Endothelial cell of umbilical vein (primary cell): ENCODE measurements at regions not wholly inside any gene's neighbourhood (a gene's known extent, or its start where the extent isn't known, plus 50 kb on each side); places are given as distances from the start of the nearest gene placed in this dataset.

ENCODE experiments used
- BruUV-seq: library from RNA; stranded (reverse); fragments of 400-500 nt; replicated peaks from 2 replicates; lab custom pipeline; 2021; lab: Mats Ljungman, UMichigan
- CTCF ChIA-PET: fragments of 300-600, 350-600 bp; sonication (Branson Sonifier 250); formaldehyde crosslinking; loops from one replicate; lab custom pipeline; 2021; ENCODE audit warnings: antibody characterized with exemption, inconsistent platforms; lab: Charles Lee
- POLR2A ChIA-PET: fragments of 300-600, 350-600 bp; sonication (Branson Sonifier 250); formaldehyde crosslinking; loops from one replicate; lab custom pipeline; 2021; ENCODE audit warnings: antibody characterized with exemption, inconsistent platforms; lab: Charles Lee
- DNase-seq: peaks from one replicate; pipeline ENCODE4 v3.0.0-alpha.2; 2011; ENCODE audit warnings: low read depth, low spot score
- FAIRE-seq: peaks from 2 replicates; lab custom pipeline; 2011; peaks lifted over from hg19 to GRCh38; lab: Jason Lieb, UNC
- H2AFZ ChIP-seq: 2 replicates; pipeline ENCODE4 v1.6.0; 2012; ENCODE audit warnings: low read depth, low read length, control low read depth, inconsistent platforms
- H3K27ac ChIP-seq: 2 replicates; pipeline ENCODE4 v1.5.1; 2011; ENCODE audit warnings: low read depth, mild to moderate bottlenecking, control low read depth, low read length, moderate library complexity; ENCODE audit not compliant: insufficient read depth
- H3K27me3 ChIP-seq, 2 experiments: 2 replicates each; pipeline versions ENCODE4 v1.6.0 to v1.6.1; 2011; ENCODE audit warnings: low read length in 2 of 2, mixed read lengths in 1 of 2; ENCODE audit not compliant: control insufficient read depth in 2 of 2, insufficient read depth in 2 of 2
- H3K36me3 ChIP-seq, 2 experiments: 2 replicates in 1 of 2; 3 replicates in 1 of 2; pipeline ENCODE4 v1.5.1; 2011; ENCODE audit warnings: low read length in 2 of 2, mild to moderate bottlenecking in 1 of 2, moderate library complexity in 1 of 2; ENCODE audit not compliant: control insufficient read depth in 2 of 2, insufficient read depth in 2 of 2; ENCODE audit errors: extremely low read depth in 1 of 2
- H3K4me1 ChIP-seq: 3 replicates; pipeline ENCODE4 v1.5.1; 2011; ENCODE audit warnings: mild to moderate bottlenecking, low read length; ENCODE audit not compliant: control insufficient read depth, insufficient read depth; ENCODE audit errors: extremely low read depth
- H3K4me2 ChIP-seq: 2 replicates; pipeline ENCODE4 v1.6.1; 2011; ENCODE audit warnings: low read length, control low read depth, mixed read lengths; ENCODE audit not compliant: insufficient read depth
- H3K4me3 ChIP-seq, 3 experiments: fragments of 200-600 bp in 1 of 3; sonication (generic), shearing (Covaris generic) in 1 of 3; replicated peaks in 1 of 3; 2 replicates each; pipeline ENCODE4 v1.5.1; 2011 to 2016; ENCODE audit warnings: control low read depth in 3 of 3, low read length in 3 of 3, mild to moderate bottlenecking in 2 of 3, inconsistent platforms in 1 of 3, low read depth in 1 of 3, moderate library complexity in 1 of 3; ENCODE audit not compliant: insufficient read depth in 1 of 3
- H3K79me2 ChIP-seq: 2 replicates; pipeline ENCODE4 v1.6.0; 2012; ENCODE audit warnings: low read length, inconsistent platforms; ENCODE audit not compliant: control insufficient read depth, insufficient read depth
- H3K9ac ChIP-seq: replicated peaks from 2 replicates; pipeline ENCODE3; 2011; ENCODE audit warnings: low read length, control low read depth; ENCODE audit not compliant: insufficient read depth; ENCODE audit errors: extremely low read depth
- H3K9me1 ChIP-seq: replicated peaks from 3 replicates; pipeline ENCODE4 v1.6.0; 2011; ENCODE audit warnings: mild to moderate bottlenecking, low read length; ENCODE audit not compliant: control insufficient read depth, insufficient read depth; ENCODE audit errors: extremely low read depth
- H3K9me3 ChIP-seq: replicated peaks from 2 replicates; pipeline ENCODE4 v1.5.1; 2012; ENCODE audit warnings: low read length, inconsistent platforms; ENCODE audit not compliant: control insufficient read depth, insufficient read depth
- H4K20me1 ChIP-seq: replicated peaks from 2 replicates; pipeline ENCODE3; 2011; ENCODE audit warnings: mild to moderate bottlenecking, low read length; ENCODE audit not compliant: control insufficient read depth, insufficient read depth; ENCODE audit errors: extremely low read depth
- EZH2 ChIP-seq: IDR thresholded peaks from 2 replicates; pipeline ENCODE4 v1.6.1; 2012; ENCODE audit warnings: borderline replicate concordance, low read depth, mild to moderate bottlenecking, moderate library complexity, low read length, inconsistent platforms; ENCODE audit not compliant: severe bottlenecking
- FOS ChIP-seq: IDR thresholded peaks from 2 replicates; pipeline ENCODE4 v1.6.1; 2011; ENCODE audit warnings: mild to moderate bottlenecking, low read length, moderate library complexity, borderline replicate concordance; ENCODE audit not compliant: insufficient read depth
- GATA2 ChIP-seq: IDR thresholded peaks from 2 replicates; pipeline ENCODE4 v1.7.0; 2011; ENCODE audit warnings: low read depth, mild to moderate bottlenecking, moderate library complexity, mixed read lengths, low read length; ENCODE audit not compliant: insufficient read length, insufficient read depth
- JUN ChIP-seq: IDR thresholded peaks from 2 replicates; pipeline ENCODE4 v1.6.1; 2011; ENCODE audit warnings: borderline replicate concordance, low read depth; ENCODE audit not compliant: insufficient read length, insufficient read depth
- MYC ChIP-seq: IDR thresholded peaks from one replicate; pipeline ENCODE4 v1.6.1; 2011; ENCODE audit warnings: mild to moderate bottlenecking, low read depth, low read length
- POLR2A ChIP-seq: IDR thresholded peaks from 2 replicates; pipeline ENCODE4 v1.6.1; 2012; ENCODE audit warnings: low read depth, mild to moderate bottlenecking, control low read depth, low read length
- POLR2AphosphoS5 ChIP-seq: IDR thresholded peaks from 2 replicates; pipeline ENCODE4 v1.6.1; 2012; ENCODE audit warnings: low read depth, mild to moderate bottlenecking, control low read depth, low read length, moderate library complexity; ENCODE audit not compliant: insufficient read depth
- dilution Hi-C: fragments of 300-500 bp; cut with MboI; formaldehyde crosslinking; loops from one replicate; pipeline ENCODE4 v1.15.0; 2019; ENCODE audit warnings: low sequenced_read_pairs; ENCODE audit not compliant: extremely low pct_ligation_motif_present
- intact Hi-C: fragments of 100-400 bp; cut with micrococcal nuclease; formaldehyde crosslinking; loops from one replicate; pipeline ENCODE4 v1.10.0; 2022
- TF ChIP-seq, protein P1 (sequence below), 2 donors: IDR thresholded peaks; 1 replicate in 1 of 2; 2 replicates in 1 of 2; pipeline ENCODE4 v1.5.1; 2011; ENCODE audit warnings: low read length in 2 of 2, mild to moderate bottlenecking in 2 of 2, moderate library complexity in 2 of 2, control low read depth in 1 of 2, inconsistent platforms in 1 of 2, low read depth in 1 of 2; ENCODE audit not compliant: insufficient read depth in 1 of 2; ENCODE audit errors: extremely low read depth in 1 of 2
- TF ChIP-seq, protein P2 (sequence below): IDR thresholded peaks from 2 replicates; pipeline ENCODE4 v1.6.1; 2011; ENCODE audit not compliant: insufficient read depth, insufficient read length

DNA sequence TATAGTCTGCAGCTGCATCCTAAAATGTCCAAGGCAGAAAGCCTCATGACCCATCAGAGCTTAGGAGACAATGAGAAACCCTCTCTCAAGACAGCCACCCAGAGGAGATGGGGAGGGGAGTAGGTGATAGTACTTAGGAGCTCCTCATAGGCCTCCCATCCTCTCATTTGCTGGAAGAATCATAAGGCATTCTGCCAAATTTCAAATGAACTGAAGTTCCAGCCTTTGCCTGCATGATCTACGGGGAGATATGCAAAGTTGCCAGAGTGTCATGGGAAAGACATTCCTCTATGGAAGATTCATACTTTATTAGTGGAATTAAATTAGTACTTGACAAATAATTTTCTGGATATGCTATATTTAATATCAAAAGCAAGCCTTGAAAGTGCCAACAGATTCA is 194.1 kb upstream of the GJE1 start:
- Histone ChIP-seq H3K9me3 (no peaks in the 10 kb centered on the region), H3K27ac (no peak overlapping the region), H3K9me1 (no peaks in the 10 kb centered on the region), H3K36me3 (no peaks in the 10 kb centered on the region), H3K4me2 (no peak overlapping the region), H4K20me1 (no peaks in the 10 kb centered on the region), H3K4me1 (no peaks in the 10 kb centered on the region), H2AFZ (no peak overlapping the region), H3K9ac (no peak overlapping the region), H3K79me2 (no peaks in the 10 kb centered on the region), H3K27me3 (no peaks in the 10 kb centered on the region), H3K4me3 (no peak overlapping the region)
- CTCF ChIA-PET: interaction anchor here (1.0 kb wide), 1 partner anchor 17 kb away, joined by 3 read pairs; no protein-coding TSS in a partner anchor
- BruUV-seq: no TSS peak
- TF ChIP-seq EZH2 (no peak), GATA2 (no peak), POLR2A (no peak), MYC (no peak)
- FAIRE-seq (no peak), DNase-seq (no peak)
- intact Hi-C loops (no loop called here), dilution Hi-C loops (no loop called here)
- POLR2A ChIA-PET: no interaction called here

DNA sequence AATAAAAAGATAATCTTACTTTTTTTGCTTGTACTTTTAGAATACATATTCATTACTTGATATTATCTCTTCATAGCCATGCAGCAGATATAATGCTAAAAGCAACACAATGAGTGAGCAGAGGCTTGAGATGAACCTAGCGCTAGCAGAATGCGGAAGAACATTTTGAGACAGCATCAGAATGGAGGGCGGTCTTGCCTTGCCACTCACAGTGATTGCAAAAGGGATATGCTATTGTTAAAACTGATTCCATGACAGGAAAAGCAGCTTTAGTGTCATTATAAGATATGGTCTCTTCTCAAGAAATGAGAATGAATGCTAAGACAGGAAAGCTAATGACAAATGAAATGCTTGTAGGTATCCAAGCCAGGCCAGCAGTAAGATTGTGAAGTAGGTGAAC is 200.0 kb upstream of the GJE1 start:
- H4K20me1 ChIP-seq: no peaks in the 10 kb centered on the region
- no peak overlapping the region for H3K27ac ChIP-seq
- intact Hi-C loops (no loop called here), dilution Hi-C loops (no loop called here)
- no peaks in the 10 kb centered on the region for H3K36me3 ChIP-seq
- DNase-seq: no peak
- no peak overlapping the region for H3K9ac ChIP-seq
- H3K79me2 ChIP-seq: no peaks in the 10 kb centered on the region
- no peak overlapping the region for H3K4me3 ChIP-seq
- FAIRE-seq: no peak
- H3K9me3 ChIP-seq: no peaks in the 10 kb centered on the region
- TF ChIP-seq EZH2 (no peak), POLR2AphosphoS5 (no peak), POLR2A (no peak), FOS (no peak), MYC (no peak), JUN (no peak)
- TF ChIP-seq, protein P1, sequence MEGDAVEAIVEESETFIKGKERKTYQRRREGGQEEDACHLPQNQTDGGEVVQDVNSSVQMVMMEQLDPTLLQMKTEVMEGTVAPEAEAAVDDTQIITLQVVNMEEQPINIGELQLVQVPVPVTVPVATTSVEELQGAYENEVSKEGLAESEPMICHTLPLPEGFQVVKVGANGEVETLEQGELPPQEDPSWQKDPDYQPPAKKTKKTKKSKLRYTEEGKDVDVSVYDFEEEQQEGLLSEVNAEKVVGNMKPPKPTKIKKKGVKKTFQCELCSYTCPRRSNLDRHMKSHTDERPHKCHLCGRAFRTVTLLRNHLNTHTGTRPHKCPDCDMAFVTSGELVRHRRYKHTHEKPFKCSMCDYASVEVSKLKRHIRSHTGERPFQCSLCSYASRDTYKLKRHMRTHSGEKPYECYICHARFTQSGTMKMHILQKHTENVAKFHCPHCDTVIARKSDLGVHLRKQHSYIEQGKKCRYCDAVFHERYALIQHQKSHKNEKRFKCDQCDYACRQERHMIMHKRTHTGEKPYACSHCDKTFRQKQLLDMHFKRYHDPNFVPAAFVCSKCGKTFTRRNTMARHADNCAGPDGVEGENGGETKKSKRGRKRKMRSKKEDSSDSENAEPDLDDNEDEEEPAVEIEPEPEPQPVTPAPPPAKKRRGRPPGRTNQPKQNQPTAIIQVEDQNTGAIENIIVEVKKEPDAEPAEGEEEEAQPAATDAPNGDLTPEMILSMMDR (IDR thresholded peaks at IDR 0.05; ENCODE audit: extremely low read depth in 1 of 2, insufficient read depth in 1 of 2, low read depth in 1 of 2, low read length in 2 of 2): no peak
- TF ChIP-seq, protein P2, sequence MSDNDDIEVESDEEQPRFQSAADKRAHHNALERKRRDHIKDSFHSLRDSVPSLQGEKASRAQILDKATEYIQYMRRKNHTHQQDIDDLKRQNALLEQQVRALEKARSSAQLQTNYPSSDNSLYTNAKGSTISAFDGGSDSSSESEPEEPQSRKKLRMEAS: no peak
- H3K4me1 ChIP-seq: no peaks in the 10 kb centered on the region
- H2AFZ ChIP-seq: no peak overlapping the region
- ChIA-PET CTCF (no interaction called here), POLR2A (no interaction called here)
- no peaks in the 10 kb centered on the region for H3K9me1 ChIP-seq
- no peaks in the 10 kb centered on the region for H3K27me3 ChIP-seq
- no peak overlapping the region for H3K4me2 ChIP-seq
- no TSS peak for BruUV-seq
